HEK293 (cell line): ENCODE measurements at regions not wholly inside any gene's neighbourhood (a gene's known extent, or its start where the extent isn't known, plus 50 kb on each side); places are given as distances from the start of the nearest gene placed in this dataset.

Experiments
- CTCF ChIA-PET: fragments of 350-600 bp; formaldehyde crosslinking; extraction: SDS; loops from one replicate; lab custom pipeline; 2021; ENCODE audit warnings: antibody characterized with exemption; lab: Yijun Ruan, JAX
- POLR2A ChIA-PET: fragments of 300-600 bp; formaldehyde crosslinking; extraction: SDS; loops from one replicate; lab custom pipeline; 2020; ENCODE audit warnings: antibody characterized with exemption, inconsistent platforms; lab: Yijun Ruan, JAX
- H3K27ac ChIP-seq: fragments of 200-500 bp; sonication (Bioruptor generic); 2 replicates; pipeline ENCODE4 v1.5.1; 2014; ENCODE audit warnings: low read depth, low read length, control low read depth, inconsistent platforms; ENCODE audit errors: extremely low read depth
- H3K36me3 ChIP-seq, 2 experiments: fragments of 200-500 bp in 1 of 2; sonication (Bioruptor generic) in 1 of 2; 1 replicate in 1 of 2; 2 replicates in 1 of 2; pipeline ENCODE4 v1.5.1; 2014 to 2017; ENCODE audit warnings: inconsistent platforms in 2 of 2, low read length in 2 of 2; ENCODE audit not compliant: control insufficient read depth in 2 of 2, insufficient read depth in 1 of 2
- H3K4me1 ChIP-seq: fragments of 200-500 bp; sonication (Bioruptor generic); 2 replicates; pipeline ENCODE4 v1.5.1; 2014; ENCODE audit warnings: mild to moderate bottlenecking, low read length, inconsistent platforms; ENCODE audit not compliant: control insufficient read depth, insufficient read depth
- H3K4me3 ChIP-seq: 2 replicates; pipeline ENCODE4 v1.5.1; 2011; ENCODE audit warnings: low read depth, mild to moderate bottlenecking, control low read depth, low read length, moderate library complexity
- H3K9me3 ChIP-seq: fragments of 200-500 bp; sonication (Bioruptor generic); 2 replicates; pipeline ENCODE4 v1.5.1; 2014; ENCODE audit warnings: low read depth, low read length, inconsistent platforms; ENCODE audit not compliant: control insufficient read depth, insufficient read depth
- FEZF1 ChIP-seq: fragments of 450-650 bp; formaldehyde crosslinking; IDR thresholded peaks from 2 replicates; pipeline ENCODE4 v1.5.1; 2016; ENCODE audit warnings: missing biosample characterization, missing genetic modification characterization
- KLF7 ChIP-seq: fragments of 450-650 bp; formaldehyde crosslinking; IDR thresholded peaks from 2 replicates; pipeline ENCODE4 v1.5.1; 2016; ENCODE audit warnings: missing biosample characterization, missing genetic modification characterization, borderline replicate concordance
- RBAK ChIP-seq: fragments of 450-650 bp; formaldehyde crosslinking; IDR thresholded peaks from 2 replicates; pipeline ENCODE4 v1.5.1; 2016; ENCODE audit warnings: missing biosample characterization, missing genetic modification characterization
- TCF7L2 ChIP-seq: IDR thresholded peaks from 2 replicates; pipeline ENCODE4 v1.6.1; 2011; ENCODE audit warnings: low read depth, mild to moderate bottlenecking, inconsistent platforms, low read length, moderate library complexity, borderline replicate concordance
- ZBTB21 ChIP-seq: fragments of 450-650 bp; formaldehyde crosslinking; IDR thresholded peaks from 2 replicates; pipeline ENCODE4 v1.5.1; 2017; ENCODE audit warnings: missing biosample characterization, missing genetic modification characterization
- ZNF146 ChIP-seq: fragments of 450-650 bp; formaldehyde crosslinking; IDR thresholded peaks from 2 replicates; pipeline ENCODE4 v1.5.1; 2016; ENCODE audit warnings: missing biosample characterization, missing genetic modification characterization
- ZNF211 ChIP-seq: fragments of 450-650 bp; formaldehyde crosslinking; IDR thresholded peaks from 2 replicates; pipeline ENCODE4 v1.5.1; 2016; ENCODE audit warnings: low read depth, missing biosample characterization, missing genetic modification characterization
- ZNF23 ChIP-seq: fragments of 450-650 bp; formaldehyde crosslinking; IDR thresholded peaks from 2 replicates; pipeline ENCODE4 v1.5.1; 2016; ENCODE audit warnings: missing biosample characterization, missing genetic modification characterization, borderline replicate concordance
- ZNF391 ChIP-seq: fragments of 450-650 bp; formaldehyde crosslinking; IDR thresholded peaks from 2 replicates; pipeline ENCODE4 v1.5.1; 2016; ENCODE audit warnings: low read depth, missing biosample characterization, missing genetic modification characterization, borderline replicate concordance
- ZNF521 ChIP-seq: fragments of 450-650 bp; formaldehyde crosslinking; IDR thresholded peaks from 2 replicates; pipeline ENCODE4 v1.5.1; 2017; ENCODE audit warnings: missing biosample characterization, mild to moderate bottlenecking, missing genetic modification characterization
- ZNF571 ChIP-seq: fragments of 450-650 bp; formaldehyde crosslinking; IDR thresholded peaks from 2 replicates; pipeline ENCODE4 v1.5.0; 2017; ENCODE audit warnings: missing biosample characterization, missing genetic modification characterization
- ZNF658 ChIP-seq: fragments of 450-650 bp; formaldehyde crosslinking; IDR thresholded peaks from 2 replicates; pipeline ENCODE4; 2016; ENCODE audit warnings: missing biosample characterization, missing genetic modification characterization
- ZNF707 ChIP-seq: fragments of 450-650 bp; formaldehyde crosslinking; IDR thresholded peaks from 2 replicates; pipeline ENCODE4 v1.5.1; 2016; ENCODE audit warnings: missing biosample characterization, missing genetic modification characterization
- ZNF830 ChIP-seq: fragments of 450-650 bp; IDR thresholded peaks from 2 replicates; pipeline ENCODE4 v1.5.0; 2018; ENCODE audit warnings: missing biosample characterization, missing genetic modification characterization, low read depth, mild to moderate bottlenecking, moderate library complexity
- TF ChIP-seq, protein P1 (sequence below): fragments of 450-650 bp; formaldehyde crosslinking; IDR thresholded peaks from 2 replicates; pipeline ENCODE4 v1.5.1; 2016; ENCODE audit warnings: missing biosample characterization, missing genetic modification characterization
- TF ChIP-seq, protein P2 (sequence below): IDR thresholded peaks from 2 replicates; pipeline ENCODE4 v1.6.1; 2011; ENCODE audit warnings: mild to moderate bottlenecking, low read depth, low read length, borderline replicate concordance
- TF ChIP-seq, protein P3 (sequence below): fragments of 450-650 bp; formaldehyde crosslinking; IDR thresholded peaks from 2 replicates; pipeline ENCODE4 v1.5.1; 2016; ENCODE audit warnings: missing biosample characterization, missing genetic modification characterization
- TF ChIP-seq, protein P4 (sequence below): fragments of 450-650 bp; formaldehyde crosslinking; IDR thresholded peaks from 2 replicates; pipeline ENCODE4 v1.5.1; 2016; ENCODE audit warnings: missing biosample characterization, missing genetic modification characterization
- TF ChIP-seq, protein P5 (sequence below): fragments of 450-650 bp; formaldehyde crosslinking; IDR thresholded peaks from 2 replicates; pipeline ENCODE4 v1.5.1; 2016; ENCODE audit warnings: missing biosample characterization, missing genetic modification characterization

DNA sequence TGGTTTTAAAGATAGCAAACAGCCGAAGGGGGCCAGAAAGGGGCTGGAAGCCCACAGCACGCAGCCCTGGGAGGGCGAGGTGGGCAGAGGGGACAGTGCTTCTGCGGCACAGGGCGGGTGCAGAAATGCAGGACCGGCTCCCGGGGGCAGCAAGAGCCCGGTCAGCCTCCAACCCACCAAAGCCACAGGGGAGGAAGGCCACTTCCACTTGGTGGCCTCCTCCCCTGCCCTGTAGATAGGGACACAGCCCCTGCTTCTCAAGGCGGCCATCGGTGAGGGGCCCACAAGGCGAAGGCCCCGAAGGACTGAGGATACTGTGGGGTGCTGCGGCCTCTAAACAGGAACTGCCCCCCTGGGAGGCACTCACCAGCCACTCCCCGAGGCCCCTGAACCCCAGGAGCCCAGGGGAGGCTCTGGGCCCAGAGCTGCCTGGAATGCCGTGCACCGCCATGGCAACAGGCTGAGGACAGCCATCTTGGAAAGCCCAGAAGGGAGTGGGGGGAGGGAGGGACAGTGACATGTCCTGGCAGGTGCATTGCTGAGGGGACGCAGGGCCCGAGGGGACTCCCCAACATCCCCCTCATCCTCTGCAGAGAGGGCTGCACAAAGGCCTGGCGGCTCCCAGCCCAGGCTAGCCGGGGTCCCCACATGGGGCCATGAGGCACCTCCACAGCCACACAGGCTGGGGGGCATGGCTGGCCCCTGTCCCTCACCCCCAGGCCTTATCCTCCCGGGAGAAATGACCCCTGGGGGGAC, 114.7 kb downstream of the NCOR2 start (continued):
- TF ChIP-seq ZNF146 (tag by site-specific recombination): no peak
- TF ChIP-seq ZNF23 (tag by site-specific recombination): no peak

DNA sequence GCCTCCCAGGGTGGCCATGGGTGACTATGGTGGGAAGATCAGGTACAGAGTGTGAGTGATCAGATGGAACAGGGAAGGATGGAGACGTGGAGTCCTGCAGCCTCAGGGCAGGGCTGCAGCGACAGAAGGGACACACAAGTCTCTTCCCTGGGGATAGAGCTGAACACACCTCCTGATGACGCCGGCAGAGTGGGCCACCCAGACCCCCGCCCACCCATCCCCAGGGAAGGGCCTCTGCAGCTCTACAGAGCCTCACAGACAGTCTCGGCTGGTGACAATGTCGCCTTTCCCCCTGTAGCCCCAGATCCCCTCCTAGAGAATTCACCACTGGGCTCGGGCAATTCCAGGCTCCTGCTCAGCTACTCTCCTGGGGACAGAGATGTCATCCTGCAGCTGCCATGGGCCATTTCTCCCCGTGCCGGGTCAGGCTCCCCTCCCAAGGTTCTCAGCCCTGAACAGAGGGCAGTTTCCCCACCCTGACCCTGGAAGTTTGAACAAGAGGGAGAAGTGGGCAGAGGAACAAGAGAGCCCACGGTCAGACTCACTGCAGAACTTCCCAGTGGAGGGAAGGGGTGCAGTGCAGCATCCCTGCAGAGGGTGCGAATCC, 115.7 kb downstream of the NCOR2 start:
- ChIA-PET CTCF (interaction anchor here (1.0 kb wide), 1 partner anchor 52 kb away, joined by 3 read pairs; no protein-coding TSS in a partner anchor), POLR2A (no interaction called here)
- no peak for TF ChIP-seq ZNF830
- TF ChIP-seq, protein P1, sequence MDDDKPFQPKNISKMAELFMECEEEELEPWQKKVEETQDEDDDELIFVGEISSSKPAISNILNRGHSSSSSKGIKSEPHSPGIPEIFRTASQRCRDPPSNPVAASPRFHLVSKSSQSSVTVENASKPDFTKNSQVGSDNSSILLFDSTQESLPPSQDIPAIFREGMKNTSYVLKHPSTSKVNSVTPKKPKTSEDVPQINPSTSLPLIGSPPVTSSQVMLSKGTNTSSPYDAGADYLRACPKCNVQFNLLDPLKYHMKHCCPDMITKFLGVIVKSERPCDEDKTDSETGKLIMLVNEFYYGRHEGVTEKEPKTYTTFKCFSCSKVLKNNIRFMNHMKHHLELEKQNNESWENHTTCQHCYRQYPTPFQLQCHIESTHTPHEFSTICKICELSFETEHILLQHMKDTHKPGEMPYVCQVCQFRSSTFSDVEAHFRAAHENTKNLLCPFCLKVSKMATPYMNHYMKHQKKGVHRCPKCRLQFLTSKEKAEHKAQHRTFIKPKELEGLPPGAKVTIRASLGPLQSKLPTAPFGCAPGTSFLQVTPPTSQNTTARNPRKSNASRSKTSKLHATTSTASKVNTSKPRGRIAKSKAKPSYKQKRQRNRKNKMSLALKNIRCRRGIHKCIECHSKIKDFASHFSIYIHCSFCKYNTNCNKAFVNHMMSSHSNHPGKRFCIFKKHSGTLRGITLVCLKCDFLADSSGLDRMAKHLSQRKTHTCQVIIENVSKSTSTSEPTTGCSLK (tag by site-specific recombination): no peak
- TF ChIP-seq ZNF658 (tag by site-specific recombination): no peak
- no peak for TF ChIP-seq TCF7L2
- TF ChIP-seq, protein P2, sequence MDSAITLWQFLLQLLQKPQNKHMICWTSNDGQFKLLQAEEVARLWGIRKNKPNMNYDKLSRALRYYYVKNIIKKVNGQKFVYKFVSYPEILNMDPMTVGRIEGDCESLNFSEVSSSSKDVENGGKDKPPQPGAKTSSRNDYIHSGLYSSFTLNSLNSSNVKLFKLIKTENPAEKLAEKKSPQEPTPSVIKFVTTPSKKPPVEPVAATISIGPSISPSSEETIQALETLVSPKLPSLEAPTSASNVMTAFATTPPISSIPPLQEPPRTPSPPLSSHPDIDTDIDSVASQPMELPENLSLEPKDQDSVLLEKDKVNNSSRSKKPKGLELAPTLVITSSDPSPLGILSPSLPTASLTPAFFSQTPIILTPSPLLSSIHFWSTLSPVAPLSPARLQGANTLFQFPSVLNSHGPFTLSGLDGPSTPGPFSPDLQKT: no peak
- TF ChIP-seq, protein P3, sequence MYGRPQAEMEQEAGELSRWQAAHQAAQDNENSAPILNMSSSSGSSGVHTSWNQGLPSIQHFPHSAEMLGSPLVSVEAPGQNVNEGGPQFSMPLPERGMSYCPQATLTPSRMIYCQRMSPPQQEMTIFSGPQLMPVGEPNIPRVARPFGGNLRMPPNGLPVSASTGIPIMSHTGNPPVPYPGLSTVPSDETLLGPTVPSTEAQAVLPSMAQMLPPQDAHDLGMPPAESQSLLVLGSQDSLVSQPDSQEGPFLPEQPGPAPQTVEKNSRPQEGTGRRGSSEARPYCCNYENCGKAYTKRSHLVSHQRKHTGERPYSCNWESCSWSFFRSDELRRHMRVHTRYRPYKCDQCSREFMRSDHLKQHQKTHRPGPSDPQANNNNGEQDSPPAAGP (tag by site-specific recombination): no peak
- TF ChIP-seq KLF7 (tag by site-specific recombination): no peak
- no peak for TF ChIP-seq ZNF211
- no peak for TF ChIP-seq ZNF571
- no peak for TF ChIP-seq ZNF521 (tag by site-specific recombination)
- TF ChIP-seq, protein P4, sequence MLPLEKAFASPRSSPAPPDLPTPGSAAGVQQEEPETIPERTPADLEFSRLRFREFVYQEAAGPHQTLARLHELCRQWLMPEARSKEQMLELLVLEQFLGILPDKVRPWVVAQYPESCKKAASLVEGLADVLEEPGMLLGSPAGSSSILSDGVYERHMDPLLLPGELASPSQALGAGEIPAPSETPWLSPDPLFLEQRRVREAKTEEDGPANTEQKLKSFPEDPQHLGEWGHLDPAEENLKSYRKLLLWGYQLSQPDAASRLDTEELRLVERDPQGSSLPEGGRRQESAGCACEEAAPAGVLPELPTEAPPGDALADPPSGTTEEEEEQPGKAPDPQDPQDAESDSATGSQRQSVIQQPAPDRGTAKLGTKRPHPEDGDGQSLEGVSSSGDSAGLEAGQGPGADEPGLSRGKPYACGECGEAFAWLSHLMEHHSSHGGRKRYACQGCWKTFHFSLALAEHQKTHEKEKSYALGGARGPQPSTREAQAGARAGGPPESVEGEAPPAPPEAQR (tag by site-specific recombination): no peak
- no peak for TF ChIP-seq RBAK

DNA sequence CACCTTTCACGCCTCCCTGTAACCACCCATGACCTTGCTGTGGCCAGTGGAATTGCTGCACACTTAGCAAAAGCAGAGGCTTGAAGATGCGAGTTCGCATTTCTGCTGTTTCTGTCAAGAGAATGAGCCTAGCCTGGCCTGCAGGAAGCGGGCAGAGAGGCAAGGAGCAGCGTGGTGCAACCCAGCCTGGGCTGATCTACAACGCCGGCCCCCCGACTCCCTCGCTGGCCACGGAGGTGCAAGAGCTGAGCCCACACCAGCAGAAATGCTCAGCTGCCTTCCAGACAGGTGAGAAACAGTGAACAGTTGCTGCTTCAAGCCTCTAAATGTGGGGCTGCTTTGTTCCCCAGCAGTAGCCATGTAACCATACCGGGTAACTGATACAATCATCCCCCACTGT, 116.4 kb downstream of the NCOR2 start:
- CTCF ChIA-PET: interaction anchor here (1.0 kb wide), 1 partner anchor 52 kb away, joined by 3 read pairs; no protein-coding TSS in a partner anchor
- Histone ChIP-seq H3K36me3 (peaks cover 0 to 17% of the 10 kb centered on the region in 2 experiments; a peak in 2 of 3 replicates), H3K4me3 (no peak overlapping the region), H3K9me3 (no peaks in the 10 kb centered on the region), H3K27ac (no peak overlapping the region), H3K4me1 (no peaks in the 10 kb centered on the region)
- TF ChIP-seq, protein P5, sequence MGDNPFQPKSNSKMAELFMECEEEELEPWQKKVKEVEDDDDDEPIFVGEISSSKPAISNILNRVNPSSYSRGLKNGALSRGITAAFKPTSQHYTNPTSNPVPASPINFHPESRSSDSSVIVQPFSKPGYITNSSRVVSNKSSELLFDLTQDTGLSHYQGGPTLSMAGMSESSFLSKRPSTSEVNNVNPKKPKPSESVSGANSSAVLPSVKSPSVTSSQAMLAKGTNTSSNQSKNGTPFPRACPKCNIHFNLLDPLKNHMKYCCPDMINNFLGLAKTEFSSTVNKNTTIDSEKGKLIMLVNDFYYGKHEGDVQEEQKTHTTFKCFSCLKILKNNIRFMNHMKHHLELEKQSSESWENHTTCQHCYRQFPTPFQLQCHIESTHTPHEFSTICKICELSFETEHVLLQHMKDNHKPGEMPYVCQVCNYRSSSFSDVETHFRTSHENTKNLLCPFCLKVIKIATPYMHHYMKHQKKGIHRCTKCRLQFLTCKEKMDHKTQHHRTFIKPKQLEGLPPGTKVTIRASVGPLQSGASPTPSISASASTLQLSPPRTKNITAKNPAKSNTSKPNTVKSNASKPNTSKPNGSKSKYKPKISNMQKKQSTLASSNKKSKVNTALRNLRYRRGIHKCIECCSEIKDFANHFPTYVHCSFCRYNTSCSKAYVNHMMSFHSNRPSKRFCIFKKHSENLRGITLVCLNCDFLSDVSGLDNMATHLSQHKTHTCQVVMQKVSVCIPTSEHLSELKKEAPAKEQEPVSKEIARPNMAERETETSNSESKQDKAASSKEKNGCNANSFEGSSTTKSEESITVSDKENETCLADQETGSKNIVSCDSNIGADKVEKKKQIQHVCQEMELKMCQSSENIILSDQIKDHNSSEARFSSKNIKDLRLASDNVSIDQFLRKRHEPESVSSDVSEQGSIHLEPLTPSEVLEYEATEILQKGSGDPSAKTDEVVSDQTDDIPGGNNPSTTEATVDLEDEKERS (tag by site-specific recombination): no peak
- TF ChIP-seq FEZF1: no peak
- TF ChIP-seq ZNF391 (tag by site-specific recombination): no peak
- no peak for TF ChIP-seq ZBTB21 (tag by site-specific recombination)
- TF ChIP-seq ZNF707 (tag by site-specific recombination): no peak
- POLR2A ChIA-PET: no interaction called here

More for the DNA sequence above, 115.7 kb downstream of the NCOR2 start:
- Histone ChIP-seq H3K27ac (no peak overlapping the region), H3K9me3 (no peaks in the 10 kb centered on the region), H3K36me3 (peaks cover 0 to 23% of the 10 kb centered on the region in 2 experiments; a peak in 2 of 3 replicates), H3K4me3 (no peak overlapping the region), H3K4me1 (no peaks in the 10 kb centered on the region)
